Uterus (tissue), 2 donors: ENCODE measurements at regions not wholly inside any gene's neighbourhood (a gene's known extent, or its start where the extent isn't known, plus 50 kb on each side); places are given as distances from the start of the nearest gene placed in this dataset.

ENCODE experiments used
- POLR2A ChIP-seq, 2 donors: fragments of 450-650 bp; IDR thresholded peaks; one replicate each; pipeline ENCODE4 v1.6.1; 2016; ENCODE audit warnings: antibody characterized with exemption in 2 of 2, mild to moderate bottlenecking in 1 of 2, moderate library complexity in 1 of 2
- TF ChIP-seq, protein P1 (sequence below), 4 experiments: fragments of 200-600 bp in 2 of 4; fragments of 450-650 bp in 2 of 4; sonication (generic) in 2 of 4; IDR thresholded peaks; one replicate each; pipeline ENCODE4 v1.5.1; 2016 to 2019; ENCODE audit warnings: antibody characterized with exemption in 4 of 4, mild to moderate bottlenecking in 2 of 4, moderate library complexity in 1 of 4

GRCh38 chr15:89002830-89003229 is 85.4 kb upstream of the ABHD2 start:
- TF ChIP-seq, protein P1, sequence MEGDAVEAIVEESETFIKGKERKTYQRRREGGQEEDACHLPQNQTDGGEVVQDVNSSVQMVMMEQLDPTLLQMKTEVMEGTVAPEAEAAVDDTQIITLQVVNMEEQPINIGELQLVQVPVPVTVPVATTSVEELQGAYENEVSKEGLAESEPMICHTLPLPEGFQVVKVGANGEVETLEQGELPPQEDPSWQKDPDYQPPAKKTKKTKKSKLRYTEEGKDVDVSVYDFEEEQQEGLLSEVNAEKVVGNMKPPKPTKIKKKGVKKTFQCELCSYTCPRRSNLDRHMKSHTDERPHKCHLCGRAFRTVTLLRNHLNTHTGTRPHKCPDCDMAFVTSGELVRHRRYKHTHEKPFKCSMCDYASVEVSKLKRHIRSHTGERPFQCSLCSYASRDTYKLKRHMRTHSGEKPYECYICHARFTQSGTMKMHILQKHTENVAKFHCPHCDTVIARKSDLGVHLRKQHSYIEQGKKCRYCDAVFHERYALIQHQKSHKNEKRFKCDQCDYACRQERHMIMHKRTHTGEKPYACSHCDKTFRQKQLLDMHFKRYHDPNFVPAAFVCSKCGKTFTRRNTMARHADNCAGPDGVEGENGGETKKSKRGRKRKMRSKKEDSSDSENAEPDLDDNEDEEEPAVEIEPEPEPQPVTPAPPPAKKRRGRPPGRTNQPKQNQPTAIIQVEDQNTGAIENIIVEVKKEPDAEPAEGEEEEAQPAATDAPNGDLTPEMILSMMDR (IDR thresholded peaks at IDR 0.05) = no peak
- no peak for TF ChIP-seq POLR2A (IDR thresholded peaks at IDR 0.05)
